Loucy (cell line): ENCODE measurements at regions not wholly inside any gene's neighbourhood (a gene's known extent, or its start where the extent isn't known, plus 50 kb on each side); places are given as distances from the start of the nearest gene placed in this dataset.

Experiments
- H2AFZ ChIP-seq: fragments of 200-600 bp; sonication (generic); 2 replicates; pipeline ENCODE4 v1.6.0; 2016; ENCODE audit warnings: antibody characterized with exemption, mild to moderate bottlenecking, low read length, moderate library complexity
- H3F3A ChIP-seq: fragments of 200-600 bp; 2 replicates; pipeline ENCODE4 v1.6.0; 2016; ENCODE audit warnings: antibody characterized with exemption, low read depth, mild to moderate bottlenecking
- H3K27me3 ChIP-seq: fragments of 200-600 bp; sonication (generic); 2 replicates; pipeline ENCODE4 v1.6.1; 2014; ENCODE audit warnings: low read length, mild to moderate bottlenecking; ENCODE audit not compliant: insufficient read depth, poor library complexity, severe bottlenecking
- H3K36me3 ChIP-seq: fragments of 200-600 bp; sonication (generic); 2 replicates; pipeline ENCODE4 v1.6.1; 2016; ENCODE audit warnings: low read length; ENCODE audit not compliant: insufficient read depth
- H3K4me1 ChIP-seq: fragments of 200-600 bp; sonication (generic); 2 replicates; pipeline ENCODE4 v1.5.1; 2014; ENCODE audit warnings: low read length, mild to moderate bottlenecking; ENCODE audit not compliant: insufficient read depth, poor library complexity, severe bottlenecking
- H3K4me2 ChIP-seq: fragments of 200-600 bp; sonication (generic); 2 replicates; pipeline ENCODE4 v1.6.0; 2014; ENCODE audit warnings: antibody characterized with exemption, low read length, low read depth, mild to moderate bottlenecking; ENCODE audit not compliant: poor library complexity, severe bottlenecking
- H3K4me3 ChIP-seq: fragments of 200-600 bp; sonication (generic); 2 replicates; pipeline ENCODE4 v1.5.1; 2014; ENCODE audit warnings: low read length, mild to moderate bottlenecking, mixed read lengths; ENCODE audit not compliant: poor library complexity, severe bottlenecking
- H3K79me2 ChIP-seq: fragments of 200-600 bp; sonication (generic); 2 replicates; pipeline ENCODE4 v1.6.1; 2014; ENCODE audit warnings: low read length; ENCODE audit not compliant: insufficient read depth
- H3K9ac ChIP-seq: fragments of 200-600 bp; sonication (generic); 2 replicates; pipeline ENCODE4 v1.6.0; 2014; ENCODE audit warnings: mild to moderate bottlenecking, low read depth, low read length, moderate library complexity; ENCODE audit not compliant: poor library complexity, severe bottlenecking
- H3K9me2 ChIP-seq: fragments of 200-600 bp; sonication (generic); replicated peaks from 2 replicates; pipeline ENCODE4 v1.6.1; 2016; ENCODE audit warnings: low read depth, low read length, mixed read lengths
- H3K9me3 ChIP-seq: fragments of 200-600 bp; sonication (generic); 2 replicates; pipeline ENCODE4 v1.6.1; 2014; ENCODE audit warnings: mild to moderate bottlenecking, antibody characterized with exemption, low read length, low read depth; ENCODE audit not compliant: insufficient read depth
- H4K20me1 ChIP-seq: fragments of 200-600 bp; sonication (generic); 2 replicates; pipeline ENCODE4 v1.6.0; 2014; ENCODE audit warnings: antibody characterized with exemption, low read length, mild to moderate bottlenecking; ENCODE audit not compliant: insufficient read depth, poor library complexity, severe bottlenecking
- CTCF ChIP-seq: fragments of 200-600 bp; sonication (generic); conservative IDR thresholded peaks from 2 replicates; pipeline ENCODE4 v1.5.1; 2014; ENCODE audit warnings: mild to moderate bottlenecking, antibody characterized with exemption, low read length
- EZH2phosphoT487 ChIP-seq: fragments of 200-600 bp; IDR thresholded peaks from 2 replicates; pipeline ENCODE4 v1.6.1; 2018; ENCODE audit warnings: antibody characterized with exemption, mild to moderate bottlenecking, moderate library complexity, borderline replicate concordance

DNA sequence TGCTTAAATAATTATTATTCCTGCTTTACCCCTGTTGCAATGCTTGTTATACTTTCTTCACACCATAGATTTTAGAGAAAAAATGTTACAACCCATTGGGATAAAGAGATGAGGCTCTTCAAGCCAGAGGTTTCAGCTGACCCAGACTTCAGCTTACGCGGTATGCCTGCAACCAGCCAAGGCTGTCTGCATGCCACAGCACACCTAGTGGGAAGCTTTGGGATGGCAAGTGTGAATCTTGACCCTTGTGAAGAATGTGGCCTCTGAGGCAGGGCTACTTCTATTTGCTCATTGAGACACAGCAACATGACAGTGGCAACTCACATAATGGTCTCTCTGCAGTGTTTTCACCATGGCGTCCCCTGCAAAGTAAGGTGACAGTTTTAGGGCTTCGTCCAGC is 193.9 kb upstream of the PIRT start:
- H3K4me2 ChIP-seq: no peak overlapping the region
- no peaks in the 10 kb centered on the region for H3K9me2 ChIP-seq
- no peaks in the 10 kb centered on the region for H3K79me2 ChIP-seq
- no peaks in the 10 kb centered on the region for H3K36me3 ChIP-seq
- no peaks in the 10 kb centered on the region for H3K4me1 ChIP-seq
- H3K4me3 ChIP-seq: no peak overlapping the region
- H2AFZ ChIP-seq: no peak overlapping the region
- 0 out of 2 replicates have a peak, but pooled peaks cover 5% of the 10 kb centered on the region for H3K9me3 ChIP-seq
- no peaks in the 10 kb centered on the region for H4K20me1 ChIP-seq
- H3F3A ChIP-seq: no peaks in the 10 kb centered on the region
- TF ChIP-seq EZH2phosphoT487 (no peak), CTCF (peak; percentile 40; the same call in 1 of the 2 replicates)
- H3K27me3 ChIP-seq: no peaks in the 10 kb centered on the region
- H3K9ac ChIP-seq: no peak overlapping the region

GRCh38 chr17:11029791-11030190 is 191.9 kb upstream of the PIRT start:
- no peak overlapping the region for H3K4me2 ChIP-seq
- no peaks in the 10 kb centered on the region for H3K9me2 ChIP-seq
- H3K36me3 ChIP-seq: no peaks in the 10 kb centered on the region
- no peaks in the 10 kb centered on the region for H4K20me1 ChIP-seq
- H3K9me3 ChIP-seq: 0 out of 2 replicates have a peak, but pooled peaks cover 5% of the 10 kb centered on the region
- H3K9ac ChIP-seq: no peak overlapping the region
- H3K27me3 ChIP-seq: no peaks in the 10 kb centered on the region
- no peak overlapping the region for H2AFZ ChIP-seq
- H3K4me1 ChIP-seq: no peaks in the 10 kb centered on the region
- no peak overlapping the region for H3K4me3 ChIP-seq
- no peaks in the 10 kb centered on the region for H3F3A ChIP-seq
- no peak for TF ChIP-seq CTCF
- no peak for TF ChIP-seq EZH2phosphoT487
- H3K79me2 ChIP-seq: no peaks in the 10 kb centered on the region

DNA sequence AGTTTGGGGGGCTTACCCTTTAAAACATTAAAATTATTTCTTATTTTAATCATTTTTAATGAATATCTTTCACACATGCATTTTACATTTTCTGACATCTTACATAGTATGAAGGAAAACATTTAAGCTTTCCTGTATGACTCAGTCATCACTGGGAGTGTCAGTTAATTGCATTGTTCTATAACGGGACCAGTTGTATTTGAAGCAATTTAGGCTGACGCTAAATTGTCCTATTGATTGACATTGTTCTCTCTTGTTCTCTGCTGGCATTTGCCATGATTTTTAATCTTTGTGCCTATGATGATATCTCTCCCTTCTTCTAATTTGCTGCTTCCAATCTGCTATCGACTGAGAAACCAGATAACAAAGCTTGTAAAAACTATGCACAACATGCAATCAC is 190.5 kb upstream of the PIRT start:
- H3K9me2 ChIP-seq: no peaks in the 10 kb centered on the region
- 0 out of 2 replicates have a peak, but pooled peaks cover 5% of the 10 kb centered on the region for H3K9me3 ChIP-seq
- no peak overlapping the region for H3K9ac ChIP-seq
- H3F3A ChIP-seq: no peaks in the 10 kb centered on the region
- no peaks in the 10 kb centered on the region for H3K4me1 ChIP-seq
- no peaks in the 10 kb centered on the region for H3K27me3 ChIP-seq
- no peak overlapping the region for H3K4me3 ChIP-seq
- H4K20me1 ChIP-seq: no peaks in the 10 kb centered on the region
- no peak overlapping the region for H3K4me2 ChIP-seq
- no peaks in the 10 kb centered on the region for H3K79me2 ChIP-seq
- no peaks in the 10 kb centered on the region for H3K36me3 ChIP-seq
- TF ChIP-seq EZH2phosphoT487 (no peak), CTCF (no peak)
- H2AFZ ChIP-seq: no peak overlapping the region
